OCI-LY1 (cell line): ENCODE measurements at regions not wholly inside any gene's neighbourhood (a gene's known extent, or its start where the extent isn't known, plus 50 kb on each side); places are given as distances from the start of the nearest gene placed in this dataset.

Experiments
- H2AFZ ChIP-seq: fragments of 200-600 bp; sonication (generic), shearing (Covaris generic); 2 replicates; pipeline ENCODE4 v1.6.0; 2014; ENCODE audit warnings: antibody characterized with exemption, mild to moderate bottlenecking, low read length
- H3F3A ChIP-seq: fragments of 200-600 bp; sonication (generic), shearing (Covaris generic); 2 replicates; pipeline ENCODE4 v1.6.0; 2014; ENCODE audit warnings: mild to moderate bottlenecking, antibody characterized with exemption, low read length, moderate library complexity; ENCODE audit not compliant: insufficient read depth
- H3K27ac ChIP-seq: fragments of 200-600 bp; sonication (generic); 2 replicates; pipeline ENCODE4 v1.5.1; 2014; ENCODE audit warnings: low read length, mixed run types, mild to moderate bottlenecking, low read depth; ENCODE audit not compliant: poor library complexity, severe bottlenecking
- H3K27me3 ChIP-seq: fragments of 200-600 bp; sonication (generic); 2 replicates; pipeline ENCODE4 v1.6.0; 2014; ENCODE audit warnings: antibody characterized with exemption, mild to moderate bottlenecking, low read length, moderate library complexity; ENCODE audit not compliant: insufficient read depth
- H3K36me3 ChIP-seq: fragments of 200-600 bp; sonication (generic); 2 replicates; pipeline ENCODE4 v1.6.1; 2014; ENCODE audit warnings: mild to moderate bottlenecking, antibody characterized with exemption, low read length, moderate library complexity, mixed read lengths; ENCODE audit not compliant: insufficient read depth
- H3K4me1 ChIP-seq: fragments of 200-600 bp; sonication (generic); 2 replicates; pipeline ENCODE4 v1.5.1; 2014; ENCODE audit warnings: mild to moderate bottlenecking, low read length, moderate library complexity; ENCODE audit not compliant: insufficient read depth, severe bottlenecking
- H3K4me2 ChIP-seq: fragments of 200-600 bp; sonication (generic), shearing (Covaris generic); 2 replicates; pipeline ENCODE4 v1.6.1; 2014; ENCODE audit warnings: low read length
- H3K4me3 ChIP-seq: fragments of 200-600 bp; sonication (generic); 2 replicates; pipeline ENCODE4 v1.5.1; 2014; ENCODE audit warnings: low read length, low read depth, mild to moderate bottlenecking, mixed read lengths; ENCODE audit not compliant: poor library complexity, severe bottlenecking
- H3K79me2 ChIP-seq: fragments of 200-600 bp; shearing (Covaris generic); 2 replicates; pipeline ENCODE4 v1.6.1; 2016; ENCODE audit warnings: mixed run types, low read length, mixed read lengths; ENCODE audit not compliant: insufficient read depth
- H3K9ac ChIP-seq: fragments of 200-600 bp; sonication (generic), shearing (Covaris generic); 2 replicates; pipeline ENCODE4 v1.6.1; 2014; ENCODE audit warnings: mild to moderate bottlenecking, low read length, mixed read lengths
- H3K9me2 ChIP-seq: fragments of 200-600 bp; sonication (generic), shearing (Covaris generic); 2 replicates; pipeline ENCODE4 v1.6.1; 2014; ENCODE audit warnings: low read depth, mild to moderate bottlenecking, low read length, mixed read lengths
- H3K9me3 ChIP-seq: fragments of 200-600 bp; shearing (Covaris generic); 2 replicates; pipeline ENCODE4 v1.6.1; 2014; ENCODE audit warnings: low read length, mixed read lengths
- H4K20me1 ChIP-seq: fragments of 200-600 bp; sonication (generic), shearing (Covaris generic); 2 replicates; pipeline ENCODE4 v1.6.0; 2016; ENCODE audit warnings: mild to moderate bottlenecking, low read length; ENCODE audit not compliant: insufficient read depth
- CTCF ChIP-seq: fragments of 200-600 bp; sonication (generic), shearing (Covaris generic); IDR thresholded peaks from 2 replicates; pipeline ENCODE4 v1.5.1; 2017; ENCODE audit warnings: mild to moderate bottlenecking, antibody characterized with exemption, low read length, moderate library complexity, mixed read lengths
- EZH2 ChIP-seq: fragments of 200-600 bp; sonication (generic), shearing (Covaris generic); IDR thresholded peaks from 2 replicates; pipeline ENCODE4 v1.8.0; 2017; ENCODE audit warnings: borderline replicate concordance, mixed run types, mild to moderate bottlenecking, antibody characterized with exemption, low read length, moderate library complexity, mixed read lengths

GRCh38 chr20:24138196-24138857 lies 149.7 kb upstream of the GGTLC1 start:
- no peaks in the 10 kb centered on the region for H3K79me2 ChIP-seq
- TF ChIP-seq CTCF, result no peak
- H3K4me1 ChIP-seq, result no peaks in the 10 kb centered on the region
- no peaks in the 10 kb centered on the region for H4K20me1 ChIP-seq
- H3K27ac ChIP-seq, result no peak overlapping the region
- no peak overlapping the region for H3K4me2 ChIP-seq
- no peaks in the 10 kb centered on the region for H3K27me3 ChIP-seq
- H3K9ac ChIP-seq, result no peak overlapping the region
- no peaks in the 10 kb centered on the region for H3K9me2 ChIP-seq
- H3K36me3 ChIP-seq, result no peaks in the 10 kb centered on the region
- H3F3A ChIP-seq, result no peaks in the 10 kb centered on the region
- no peak overlapping the region for H3K4me3 ChIP-seq
- 0 out of 2 replicates have a peak, but pooled peaks cover 4% of the 10 kb centered on the region for H3K9me3 ChIP-seq
- no peak overlapping the region for H2AFZ ChIP-seq

GRCh38 chr20:24136659-24137246 lies 148.2 kb upstream of the GGTLC1 start:
- Histone ChIP-seq H3F3A (no peaks in the 10 kb centered on the region), H3K27ac (no peak overlapping the region), H3K9me3 (0 out of 2 replicates have a peak, but pooled peaks cover 4% of the 10 kb centered on the region), H3K27me3 (no peaks in the 10 kb centered on the region), H3K9ac (no peak overlapping the region), H3K4me1 (no peaks in the 10 kb centered on the region), H3K9me2 (no peaks in the 10 kb centered on the region), H4K20me1 (no peaks in the 10 kb centered on the region), H3K36me3 (no peaks in the 10 kb centered on the region), H3K79me2 (no peaks in the 10 kb centered on the region), H3K4me2 (no peak overlapping the region), H2AFZ (no peak overlapping the region), H3K4me3 (no peak overlapping the region)
- no peak for TF ChIP-seq EZH2
- no peak for TF ChIP-seq CTCF

GRCh38 chr20:24135781-24136180 lies 147.2 kb upstream of the GGTLC1 start:
- Histone ChIP-seq H3K36me3 (no peaks in the 10 kb centered on the region), H4K20me1 (no peaks in the 10 kb centered on the region), H3K79me2 (no peaks in the 10 kb centered on the region), H3K27me3 (no peaks in the 10 kb centered on the region), H2AFZ (no peak overlapping the region), H3K9me3 (no peaks in the 10 kb centered on the region), H3K4me2 (no peak overlapping the region), H3K27ac (no peak overlapping the region), H3K9ac (no peak overlapping the region), H3K9me2 (no peaks in the 10 kb centered on the region), H3K4me1 (no peaks in the 10 kb centered on the region), H3F3A (no peaks in the 10 kb centered on the region), H3K4me3 (no peak overlapping the region)
- no peak for TF ChIP-seq EZH2
- no peak for TF ChIP-seq CTCF
